ENCODE measurements at regions not wholly inside any gene's neighbourhood (a gene's known extent, or its start where the extent isn't known, plus 50 kb on each side); places are given as distances from the start of the nearest gene placed in this dataset.
"Not testable (repeated sequence)": the region's sequence is repeated elsewhere in the genome, so short reads cannot be mapped to it uniquely, and the experiment has no call there.

GRCh38 chr16:60137891-60138290 is 1403.8 kb upstream of the GOT2 start:
- no peak for DNase-seq (ENCODE audit: low spot score)

GRCh38 chr16:60127196-60127595 is 1393.1 kb upstream of the GOT2 start:
- no peak for DNase-seq (ENCODE audit: low spot score)

- DNase-seq (ENCODE audit: low spot score): not testable (repeated sequence)
Observed at GRCh38 chr16:60126115-60126514, 1392.0 kb upstream of the GOT2 start.

- DNase-seq (ENCODE audit: low spot score): peak; percentile 16
Observed at GRCh38 chr16:60123392-60124023, 1389.4 kb upstream of the GOT2 start.

- DNase-seq (ENCODE audit: low spot score): no peak
Observed at GRCh38 chr16:60120586-60120985, 1386.5 kb upstream of the GOT2 start.

GRCh38 chr16:60110531-60110930 is 1376.4 kb upstream of the GOT2 start:
- DNase-seq (ENCODE audit: low spot score): no peak

- no peak for DNase-seq (ENCODE audit: low spot score)
Observed at GRCh38 chr16:60107871-60108270, 1373.8 kb upstream of the GOT2 start.

- peak; percentile 78 for DNase-seq (ENCODE audit: low spot score)
Observed at GRCh38 chr16:60107437-60107836, 1373.3 kb upstream of the GOT2 start.

- no peak for DNase-seq (ENCODE audit: low spot score)
Observed at GRCh38 chr16:60100371-60100770, 1366.3 kb upstream of the GOT2 start.

- DNase-seq (ENCODE audit: low spot score): no peak
Observed at GRCh38 chr16:60091529-60091928, 1357.4 kb upstream of the GOT2 start.

- no peak for DNase-seq (ENCODE audit: low spot score)
Observed at GRCh38 chr16:60091071-60091470, 1357.0 kb upstream of the GOT2 start.

- no peak for DNase-seq (ENCODE audit: low spot score)
Observed at GRCh38 chr16:60087530-60087929, 1353.4 kb upstream of the GOT2 start.

- not testable (repeated sequence) for DNase-seq (ENCODE audit: low spot score)
Observed at GRCh38 chr16:60078819-60079218, 1344.7 kb upstream of the GOT2 start.

- DNase-seq (ENCODE audit: low spot score): no peak
Observed at GRCh38 chr16:60077861-60078260, 1343.7 kb upstream of the GOT2 start.

GRCh38 chr16:60074378-60074777 is 1340.3 kb upstream of the GOT2 start:
- DNase-seq (ENCODE audit: low spot score): no peak

- no peak for DNase-seq (ENCODE audit: low spot score)
Observed at GRCh38 chr16:60073376-60073775, 1339.3 kb upstream of the GOT2 start.

- no peak for DNase-seq (ENCODE audit: low spot score)
Observed at GRCh38 chr16:60064026-60064425, 1329.9 kb upstream of the GOT2 start.

- no peak for DNase-seq (ENCODE audit: low spot score)
Observed at GRCh38 chr16:60061396-60061795, 1327.3 kb upstream of the GOT2 start.

- DNase-seq (ENCODE audit: low spot score): no peak
Observed at GRCh38 chr16:60060731-60061130, 1326.6 kb upstream of the GOT2 start.

- no peak for DNase-seq (ENCODE audit: low spot score)
Observed at GRCh38 chr16:60059141-60059540, 1325.0 kb upstream of the GOT2 start.

GRCh38 chr16:60041671-60042070 is 1307.6 kb upstream of the GOT2 start:
- no peak for DNase-seq (ENCODE audit: low spot score)

GRCh38 chr16:60031740-60032139 is 1297.6 kb upstream of the GOT2 start:
- DNase-seq (ENCODE audit: low spot score): peak; percentile 5

- DNase-seq (ENCODE audit: low spot score): no peak
Observed at GRCh38 chr16:60027351-60027750, 1293.2 kb upstream of the GOT2 start.

GRCh38 chr16:60013076-60013475 is 1279.0 kb upstream of the GOT2 start:
- DNase-seq (ENCODE audit: low spot score): no peak

GRCh38 chr16:60001523-60001922 is 1267.4 kb upstream of the GOT2 start:
- no peak for DNase-seq (ENCODE audit: low spot score)
